ENCODE measurements at regions not wholly inside any gene's neighbourhood (a gene's known extent, or its start where the extent isn't known, plus 50 kb on each side); places are given as distances from the start of the nearest gene placed in this dataset.
A peak's percentile ranks its signal among the peaks of the same experiment; 100 is the strongest.
"Not testable (repeated sequence)": the region's sequence is repeated elsewhere in the genome, so short reads cannot be mapped to it uniquely, and the experiment has no call there.

GRCh38 chr2:59326581-59327365 lies 1085.6 kb upstream of the FANCL start:
- DNase-seq: not testable (repeated sequence)

DNA sequence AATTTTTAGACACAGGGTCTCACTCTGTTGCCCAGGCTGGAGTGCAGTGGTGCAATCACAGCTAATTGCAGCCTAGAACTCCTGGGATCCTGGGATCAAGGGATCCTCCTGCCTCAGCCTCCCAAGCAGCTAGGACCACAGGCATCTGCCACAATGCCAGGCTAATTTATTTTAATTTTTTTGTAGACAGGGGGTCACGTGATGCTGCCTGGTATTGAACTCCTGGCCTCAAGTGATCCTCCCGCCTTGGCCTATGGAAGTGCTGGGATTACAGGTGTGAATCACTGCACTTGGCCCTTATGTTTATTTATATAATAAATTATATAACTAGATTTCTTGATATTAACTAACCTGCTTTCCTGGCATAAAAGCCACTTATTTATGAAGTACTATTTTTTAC lies 1081.7 kb upstream of the FANCL start:
- no peak for DNase-seq

DNA sequence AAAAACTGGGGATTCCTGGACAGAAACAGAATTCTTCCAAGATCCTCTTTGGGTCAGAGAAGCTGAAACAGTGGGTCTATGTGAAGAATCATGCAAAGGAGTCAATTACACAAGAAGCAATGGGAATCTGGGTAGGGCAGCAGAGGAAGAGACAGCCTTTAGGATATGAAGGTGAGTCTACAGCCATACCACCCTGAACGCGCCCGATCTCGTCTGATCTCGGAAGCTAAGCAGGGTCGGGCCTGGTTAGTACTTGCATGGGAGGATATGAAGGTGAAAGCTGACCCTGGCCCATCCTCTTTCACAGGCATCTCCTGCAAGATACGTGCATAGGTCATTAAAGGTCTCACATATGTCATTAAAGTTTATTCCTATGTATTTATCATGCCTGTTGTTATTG lies 1080.9 kb upstream of the FANCL start:
- DNase-seq: no peak

GRCh38 chr2:59314031-59314766 lies 1073.1 kb upstream of the FANCL start:
- no peak for DNase-seq

- peak; percentile 11 for DNase-seq
These were observed 1072.1 kb upstream of the FANCL start for GRCh38 chr2:59312967-59313940.

GRCh38 chr2:59312029-59312428 lies 1070.9 kb upstream of the FANCL start:
- DNase-seq: no peak

DNA sequence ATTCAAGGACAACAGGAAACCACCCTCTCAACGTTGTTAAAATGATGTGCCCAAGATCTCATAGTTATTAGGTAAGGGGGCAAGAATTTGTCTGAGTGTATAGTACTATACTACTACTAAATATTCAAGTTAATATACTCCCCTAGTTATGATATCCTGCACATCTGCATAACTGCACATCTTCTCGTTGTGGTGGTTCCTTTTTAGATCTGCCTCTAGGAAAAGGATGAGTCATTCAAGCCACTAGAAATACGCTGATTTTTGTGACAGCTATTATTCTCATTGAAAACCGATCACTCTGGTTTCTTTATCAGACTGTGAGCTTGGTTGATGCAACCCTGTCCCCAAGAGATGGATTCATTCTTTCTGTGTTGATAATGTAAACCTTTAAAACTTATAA lies 1067.0 kb upstream of the FANCL start:
- DNase-seq: no peak

- no peak for DNase-seq
These were observed 1066.1 kb upstream of the FANCL start for GRCh38 chr2:59307196-59307595.

- no peak for DNase-seq
These were observed 1062.1 kb upstream of the FANCL start for GRCh38 chr2:59303272-59303671.

DNA sequence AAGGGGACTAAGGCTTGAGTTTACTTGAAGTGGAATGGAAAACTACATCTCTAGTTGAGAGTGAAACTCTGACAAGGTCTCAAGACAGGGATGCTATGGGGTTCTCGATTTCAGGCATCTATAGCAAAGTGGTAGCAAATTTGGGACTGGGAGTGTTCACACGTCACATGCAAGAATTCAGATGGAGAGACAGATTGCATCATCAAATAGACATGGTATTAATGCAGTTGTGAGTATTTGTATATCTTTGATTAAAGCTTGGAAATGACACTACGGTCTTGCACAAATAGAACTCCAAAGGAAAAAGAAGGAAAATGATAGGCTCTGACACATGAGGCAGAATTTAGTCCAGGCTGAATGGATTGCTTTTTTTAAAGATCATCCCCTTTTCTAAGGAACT lies 1061.6 kb upstream of the FANCL start:
- DNase-seq: no peak

GRCh38 chr2:59301466-59302402 lies 1060.6 kb upstream of the FANCL start:
- peak; percentile 82 for DNase-seq

GRCh38 chr2:59297816-59298215 lies 1056.7 kb upstream of the FANCL start:
- DNase-seq: no peak

DNA sequence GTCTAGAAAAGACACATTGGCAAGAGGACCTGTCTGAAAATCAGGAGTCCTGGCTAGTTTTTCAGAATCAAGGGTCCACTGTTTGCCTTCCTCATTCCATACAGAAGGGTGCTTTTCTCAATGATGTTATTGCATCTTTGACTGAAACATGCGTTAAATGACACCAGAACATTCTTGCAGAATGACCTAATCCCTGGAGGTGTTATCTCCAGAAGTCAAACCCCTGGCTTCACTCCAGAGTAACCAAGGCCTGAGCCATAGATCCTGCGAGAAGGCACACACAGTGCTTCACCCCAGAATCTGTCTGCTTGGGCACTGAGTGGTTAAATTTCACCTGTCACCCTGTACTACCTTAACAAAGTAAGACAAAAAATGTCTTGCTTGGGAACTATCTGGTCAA lies 1055.2 kb upstream of the FANCL start:
- DNase-seq: no peak

GRCh38 chr2:59295524-59296162 lies 1054.5 kb upstream of the FANCL start:
- DNase-seq: no peak

DNA sequence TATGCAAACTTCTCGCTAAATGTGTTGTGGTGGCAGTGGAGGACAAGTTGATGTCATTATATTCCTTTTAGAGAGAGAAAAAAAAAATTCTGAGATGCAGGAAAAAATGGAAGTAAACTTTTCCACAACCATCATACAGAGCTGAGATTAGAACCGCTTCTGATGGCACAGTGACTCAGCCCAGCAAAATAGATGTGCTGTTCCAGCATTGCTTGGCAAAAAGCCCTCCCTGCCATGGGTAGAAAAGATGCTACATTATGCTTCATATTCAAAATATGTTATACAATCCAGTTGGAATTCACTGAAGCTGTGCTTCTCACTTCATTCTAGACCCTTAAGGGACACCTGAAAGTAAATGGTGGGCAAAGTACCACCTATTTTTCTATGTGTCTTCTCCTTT lies 1047.6 kb upstream of the FANCL start:
- DNase-seq: no peak

DNA sequence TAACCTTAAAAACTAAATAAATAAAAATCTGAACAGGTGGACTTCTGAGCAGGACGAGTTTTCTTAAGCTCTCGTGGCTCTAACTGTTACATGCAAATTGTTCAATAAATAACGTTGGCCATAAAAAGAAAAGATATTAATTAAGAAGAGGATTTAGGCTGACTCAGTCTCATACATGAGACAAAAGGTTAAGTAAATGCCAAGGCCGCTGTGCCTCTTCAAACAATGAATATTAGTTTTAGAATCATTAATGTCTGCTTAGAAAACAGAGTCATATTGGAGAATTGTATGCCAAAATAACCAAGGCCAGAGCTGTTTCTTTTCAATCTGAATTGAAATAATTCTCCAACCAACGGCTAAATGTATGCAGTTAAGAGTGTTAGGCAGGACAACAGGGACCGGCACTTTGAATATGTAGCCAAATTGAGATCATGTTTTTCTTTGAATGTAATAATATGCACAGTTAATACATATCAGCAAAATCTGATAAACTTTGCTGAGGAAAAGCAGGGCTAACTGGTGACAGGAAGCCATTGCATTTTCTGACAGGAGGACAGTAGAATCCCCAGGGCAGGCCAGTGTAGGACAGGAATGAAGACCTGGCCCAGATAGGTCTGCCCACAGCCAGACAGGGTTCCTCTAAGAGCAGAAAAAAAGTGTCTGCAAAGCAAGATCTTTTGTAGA lies 1041.4 kb upstream of the FANCL start:
- DNase-seq: no peak

- no peak for DNase-seq
These were observed 1036.5 kb upstream of the FANCL start for GRCh38 chr2:59277671-59278070.

DNA sequence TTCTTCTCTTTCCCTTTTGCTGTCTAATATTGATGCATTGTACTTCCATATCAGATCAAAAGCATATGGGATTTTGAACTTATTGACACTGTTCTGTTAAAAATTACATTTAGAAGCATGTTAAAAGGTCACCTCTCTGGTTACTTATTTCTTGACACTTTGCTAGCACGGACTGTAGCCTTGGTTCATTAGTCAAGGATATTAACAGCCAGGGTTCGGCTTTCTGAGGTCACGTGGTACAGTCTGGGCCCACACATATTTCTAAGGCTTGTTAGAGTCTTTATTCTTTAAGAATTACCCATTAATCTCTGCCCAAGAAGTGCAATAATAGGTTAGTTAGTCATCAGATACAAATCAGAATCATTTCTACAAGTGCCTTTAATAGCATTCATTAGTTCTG lies 1035.8 kb upstream of the FANCL start:
- peak; percentile 27 for DNase-seq

DNA sequence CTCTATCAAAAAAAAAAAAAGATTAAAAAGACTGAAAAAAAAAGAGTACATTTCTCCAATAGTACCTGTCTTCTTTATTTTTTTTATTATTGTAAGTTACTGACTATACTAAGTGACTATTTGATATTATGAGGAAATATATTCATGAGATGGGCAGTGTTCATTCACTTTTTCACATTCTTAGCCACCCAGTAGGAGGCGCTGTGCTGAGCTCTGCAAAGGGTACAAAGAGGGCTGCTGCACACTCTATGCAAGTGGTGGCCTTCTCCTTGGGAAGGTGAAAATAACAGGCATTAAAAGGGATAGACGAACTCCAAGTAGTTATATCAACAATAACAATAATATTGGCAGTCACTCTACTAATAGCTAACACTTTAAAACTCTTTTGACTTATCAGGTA lies 1034.9 kb upstream of the FANCL start:
- no peak for DNase-seq

DNA sequence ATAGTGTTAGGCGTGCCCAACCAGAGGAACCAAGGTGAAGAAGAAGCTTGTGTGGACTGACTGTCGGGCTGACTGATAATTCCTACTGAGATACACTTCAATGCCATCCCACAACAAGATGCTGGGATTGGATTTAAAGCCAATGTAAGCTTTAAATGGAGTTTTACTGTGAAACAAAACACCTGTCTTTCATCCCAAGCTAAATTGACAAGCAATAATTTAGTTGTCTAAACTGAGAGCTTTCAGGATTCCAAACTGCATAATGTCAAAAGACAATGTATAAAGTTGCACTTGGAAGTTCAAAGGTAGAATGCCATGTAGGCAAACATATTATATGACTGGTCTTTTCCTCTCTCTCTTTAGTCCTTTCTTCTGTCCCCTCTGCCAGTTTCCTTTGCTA lies 1025.3 kb upstream of the FANCL start:
- DNase-seq: no peak
